Right lobe of liver (tissue), 6 donors: ENCODE measurements at regions not wholly inside any gene's neighbourhood (a gene's known extent, or its start where the extent isn't known, plus 50 kb on each side); places are given as distances from the start of the nearest gene placed in this dataset.
"Not testable (repeated sequence)": the region's sequence is repeated elsewhere in the genome, so short reads cannot be mapped to it uniquely, and the experiment has no call there.

ENCODE experiments used
- ATAC-seq, 4 donors: fragments of 200-7000 bp; cut with Tn5 transposase; one replicate each; pipeline ENCODE4 v1.9.1; 2020; ENCODE audit warnings: mild to moderate bottlenecking in 4 of 4, moderate library complexity in 4 of 4
- DNase-seq, 3 donors: peaks; one replicate each; pipeline ENCODE4 v3.0.0-alpha.2; 2020
- H3K27ac ChIP-seq, 3 donors: fragments of 200-600 bp; one replicate each; pipeline ENCODE4 v1.8.0; 2022
- H3K27me3 ChIP-seq, 2 donors: fragments of 200-600 bp; one replicate each; pipeline ENCODE4 v1.8.0; 2022
- H3K36me3 ChIP-seq, 4 donors: fragments of 200-600 bp; sonication (generic) in 1 of 4; one replicate each; pipeline versions ENCODE4 v1.5.1 to v1.8.0; 2017 to 2022; ENCODE audit warnings: control low read depth in 1 of 4
- H3K4me1 ChIP-seq, 4 donors: fragments of 200-600 bp; sonication (generic) in 1 of 4; one replicate each; pipeline versions ENCODE4 v1.5.1 to v1.8.0; 2017 to 2022; ENCODE audit warnings: control low read depth in 1 of 4
- H3K4me3 ChIP-seq, 3 donors: fragments of 200-600 bp; one replicate each; pipeline ENCODE4 v1.8.0; 2022
- H3K9me3 ChIP-seq, 4 donors: fragments of 200-600 bp; sonication (generic) in 1 of 4; one replicate each; pipeline versions ENCODE4 v1.5.1 to v1.8.0; 2017 to 2022; ENCODE audit warnings: control low read depth in 1 of 4
- CTCF ChIP-seq, 4 donors: fragments of 200-600 bp in 3 of 4; fragments of 450-650 bp in 1 of 4; IDR thresholded peaks; one replicate each; pipeline versions ENCODE4 v1.5.1 to v1.8.0; 2016 to 2022; ENCODE audit warnings: antibody characterized with exemption in 4 of 4, mild to moderate bottlenecking in 2 of 4
- POLR2A ChIP-seq: fragments of 450-650 bp; IDR thresholded peaks from one replicate; pipeline ENCODE4 v1.6.1; 2017; ENCODE audit warnings: antibody characterized with exemption, mild to moderate bottlenecking
- WGBS: methylation state at CpG from one replicate; pipeline ENCODE4 v1.1.6; 2018; ENCODE audit warnings: low coverage, low lambda C conversion rate; ENCODE audit not compliant: insufficient coverage; ENCODE audit errors: missing lambda C conversion rate; 5-methylcytosine and 5-hydroxymethylcytosine counted together
- intact Hi-C, 2 donors: fragments of 100-400 bp; cut with DNase I; formaldehyde crosslinking; loops; one replicate each; pipeline versions ENCODE4 v1.11.2 to v1.14.1; 2022
- donor health status: DM: no; HTN: yes; CAD: no.
- donor health status: DM: no; HTN: no; CAD: no.
- donor health status: DM: no; HTN: no; CAD: no.
- donor health status: DM: no; HTN: yes; CAD: no.
- donor health status: DM: no; HTN: yes; CAD: no.

GRCh38 chr2:55805686-55806085 is 112.0 kb upstream of the PNPT1 start:
- no peak for DNase-seq
- Histone ChIP-seq H3K4me1 (peaks cover 0 to 9% (median 0%) of the 10 kb centered on the region in 4 donors), H3K27ac (no peak overlapping the region), H3K27me3 (no peaks in the 10 kb centered on the region), H3K4me3 (no peak overlapping the region), H3K9me3 (no peaks in the 10 kb centered on the region), H3K36me3 (no peaks in the 10 kb centered on the region)
- TF ChIP-seq CTCF (IDR thresholded peaks at IDR 0.05) (no peak), POLR2A (no peak)
- WGBS = 38% methylated on average over 2 of the region's 2 CpGs
- ATAC-seq = peak in 1 of 4 donors; percentile 44
- intact Hi-C loops = no loop called here

DNA sequence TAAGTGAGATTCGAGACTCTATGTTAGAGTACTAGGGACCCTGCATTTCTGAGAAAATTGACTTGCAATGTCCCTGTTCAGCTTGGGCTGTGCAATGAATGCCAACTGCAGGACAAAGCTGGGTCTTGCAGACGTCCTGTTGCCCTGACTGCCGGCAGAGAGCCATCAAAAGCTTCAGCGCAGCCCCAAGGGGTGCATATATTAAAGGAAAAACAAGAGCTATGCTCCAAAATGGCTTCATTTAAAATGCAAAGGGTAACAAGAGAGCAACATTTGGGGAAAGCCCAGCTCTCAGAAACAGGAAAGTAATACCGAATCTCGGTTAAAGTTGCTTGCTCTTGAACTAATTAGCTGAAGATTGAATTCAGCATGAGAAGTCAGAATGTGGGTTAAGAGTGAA is 110.9 kb upstream of the PNPT1 start:
- H3K4me3 ChIP-seq = no peak overlapping the region
- H3K27ac ChIP-seq = no peak overlapping the region
- H3K27me3 ChIP-seq = no peaks in the 10 kb centered on the region
- intact Hi-C loops = no loop called here
- 38% methylated on average over 6 of the region's 6 CpGs for WGBS
- no peaks in the 10 kb centered on the region for H3K9me3 ChIP-seq
- ATAC-seq = no peak
- H3K4me1 ChIP-seq = peaks cover 0 to 8% (median 0%) of the 10 kb centered on the region in 4 donors
- H3K36me3 ChIP-seq = no peaks in the 10 kb centered on the region
- DNase-seq = no peak
- TF ChIP-seq CTCF (IDR thresholded peaks at IDR 0.05) = no peak
- TF ChIP-seq POLR2A = no peak

- no peak overlapping the region for H3K4me3 ChIP-seq
- no peaks in the 10 kb centered on the region for H3K36me3 ChIP-seq
- no peaks in the 10 kb centered on the region for H3K27me3 ChIP-seq
- intact Hi-C loops = no loop called here
- no peak overlapping the region for H3K27ac ChIP-seq
- ATAC-seq = no peak
- H3K4me1 ChIP-seq = peaks cover 0 to 7% (median 0%) of the 10 kb centered on the region in 4 donors
- TF ChIP-seq POLR2A = no peak
- no peak for TF ChIP-seq CTCF (IDR thresholded peaks at IDR 0.05)
- no peaks in the 10 kb centered on the region for H3K9me3 ChIP-seq
- WGBS = 94% methylated on average over 2 of the region's 2 CpGs
- no peak for DNase-seq
These were observed 108.4 kb upstream of the PNPT1 start for GRCh38 chr2:55802067-55802466.

DNA sequence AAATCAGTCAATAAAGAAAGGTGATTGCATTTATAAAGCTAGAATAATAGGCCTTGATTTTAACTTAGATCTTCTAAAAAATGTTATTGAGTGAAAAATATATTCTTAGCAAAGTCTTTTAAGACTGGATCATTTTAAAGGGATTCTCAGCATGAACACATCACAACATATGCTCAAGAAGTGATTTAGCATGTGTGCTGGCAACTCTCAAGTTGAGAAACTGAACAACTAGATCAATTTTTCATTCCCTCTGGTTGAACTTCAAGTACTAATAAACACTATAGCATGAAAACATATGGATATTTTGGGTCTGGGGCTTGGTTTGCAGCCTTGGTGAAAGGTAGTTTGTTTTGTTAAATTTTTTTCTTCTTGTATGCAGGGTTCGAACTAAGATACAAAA is 107.8 kb upstream of the PNPT1 start:
- H3K9me3 ChIP-seq = no peaks in the 10 kb centered on the region
- no peaks in the 10 kb centered on the region for H3K27me3 ChIP-seq
- ATAC-seq = no peak
- no peak for TF ChIP-seq CTCF (IDR thresholded peaks at IDR 0.05)
- no peak for TF ChIP-seq POLR2A
- intact Hi-C loops = no loop called here
- no peak overlapping the region for H3K4me3 ChIP-seq
- no peak for DNase-seq
- no peak overlapping the region for H3K27ac ChIP-seq
- H3K4me1 ChIP-seq = peaks cover 0 to 7% (median 0%) of the 10 kb centered on the region in 4 donors
- 46% methylated on average over 1 of the region's 1 CpG for WGBS
- H3K36me3 ChIP-seq = no peaks in the 10 kb centered on the region

- 88% methylated on average over 10 of the region's 14 CpGs for WGBS
- H3K27me3 ChIP-seq, H3K27ac ChIP-seq, H3K4me1 ChIP-seq, H3K9me3 ChIP-seq, H3K36me3 ChIP-seq, ATAC-seq, intact Hi-C loops, H3K4me3 ChIP-seq, DNase-seq: not testable (repeated sequence)
These were observed 106.0 kb upstream of the PNPT1 start for GRCh38 chr2:55799624-55800023.
